ENCODE measurements at regions not wholly inside any gene's neighbourhood (a gene's known extent, or its start where the extent isn't known, plus 50 kb on each side); places are given as distances from the start of the nearest gene placed in this dataset.
"Not testable (repeated sequence)": the region's sequence is repeated elsewhere in the genome, so short reads cannot be mapped to it uniquely, and the experiment has no call there.

GRCh38 chr21:35319684-35320283 lies 270.7 kb upstream of the RUNX1 start:
- no peak for DNase-seq (ENCODE audit: low read depth in 2 of 2)

- no peak for DNase-seq (ENCODE audit: low read depth in 2 of 2)
Measured at GRCh38 chr21:35316933-35317332, 267.8 kb upstream of the RUNX1 start.

GRCh38 chr21:35316456-35316855 lies 267.4 kb upstream of the RUNX1 start:
- DNase-seq (ENCODE audit: low read depth in 2 of 2): no peak

DNA sequence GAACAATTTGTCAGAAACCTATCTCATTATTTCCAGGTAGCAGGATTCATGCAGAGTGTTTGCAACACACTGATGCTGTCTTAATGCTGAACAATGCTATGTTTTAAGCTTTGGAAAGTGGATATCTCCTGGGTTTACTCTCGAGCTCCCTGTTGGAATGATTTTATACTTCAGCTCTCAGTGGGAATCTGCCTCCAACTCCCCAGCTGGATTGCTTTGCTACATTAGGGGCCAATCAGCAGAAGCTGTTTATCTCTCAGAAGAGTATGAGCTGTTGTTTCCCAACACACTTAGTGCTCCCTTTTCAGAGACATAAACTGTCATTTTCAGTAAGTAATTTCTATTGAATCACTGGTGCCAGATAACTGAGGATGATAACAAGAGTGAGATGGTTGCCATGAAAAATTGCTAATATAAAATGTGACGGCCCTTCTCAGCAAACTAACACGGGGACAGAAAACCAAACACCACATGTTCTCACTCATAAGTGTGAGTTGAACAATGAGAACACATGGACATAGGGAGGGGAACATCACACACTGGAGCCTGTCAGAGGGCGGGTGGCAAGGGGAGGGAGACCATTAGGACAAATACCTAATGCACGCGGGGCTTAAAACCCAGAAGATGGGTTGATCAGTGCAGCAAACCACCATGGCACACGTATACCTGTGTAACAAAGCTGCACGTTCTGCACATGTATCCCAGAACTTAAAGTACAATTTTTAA lies 265.9 kb upstream of the RUNX1 start:
- no peak for DNase-seq (ENCODE audit: low read depth in 2 of 2)

GRCh38 chr21:35311985-35312384 lies 262.9 kb upstream of the RUNX1 start:
- DNase-seq (ENCODE audit: low read depth in 2 of 2): no peak

- DNase-seq (ENCODE audit: low read depth in 2 of 2): no peak
Measured at GRCh38 chr21:35309316-35309715, 260.2 kb upstream of the RUNX1 start.

DNA sequence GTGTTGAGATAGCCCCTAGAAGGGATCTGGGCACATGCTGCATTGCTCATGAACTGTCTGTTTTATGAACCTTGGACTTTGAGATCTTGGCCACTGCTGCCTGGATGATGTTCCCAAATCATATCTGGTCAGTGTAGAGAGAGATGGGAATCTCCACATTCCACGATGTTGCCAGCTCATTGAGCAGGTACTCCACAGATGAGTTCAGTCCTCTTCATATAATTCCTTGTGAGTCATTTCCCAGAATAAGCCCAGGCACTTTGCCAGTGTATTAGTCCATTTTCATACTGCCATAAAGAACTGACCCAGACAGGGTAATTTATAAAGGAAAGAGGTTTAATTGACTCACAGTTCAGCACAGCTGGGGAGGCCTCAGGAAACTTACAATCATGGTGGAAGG lies 254.0 kb upstream of the RUNX1 start:
- peak in 1 of 2 donors; percentile 92 for DNase-seq (ENCODE audit: low read depth in 2 of 2)

DNA sequence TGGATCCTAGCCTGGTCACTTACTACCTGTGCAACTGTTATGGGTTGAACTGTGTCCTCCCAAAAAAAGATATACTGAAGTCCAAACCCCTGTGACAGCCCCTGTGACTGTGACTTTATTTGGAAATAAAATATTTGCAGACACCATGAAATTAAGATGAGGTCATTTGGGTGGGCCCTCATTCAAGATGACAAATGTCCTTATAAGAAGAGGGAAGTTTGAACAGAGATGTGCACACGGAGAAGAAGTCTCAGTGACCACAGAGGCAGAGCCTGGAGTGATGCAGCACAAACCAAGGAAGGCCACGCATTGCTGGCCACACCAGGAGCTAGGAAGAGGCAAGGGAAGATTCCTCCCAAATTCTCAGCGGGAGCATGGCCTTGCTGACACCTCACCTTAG lies 249.7 kb upstream of the RUNX1 start:
- no peak for DNase-seq (ENCODE audit: low read depth in 2 of 2)

GRCh38 chr21:35297665-35298064 lies 248.6 kb upstream of the RUNX1 start:
- no peak for DNase-seq (ENCODE audit: low read depth in 2 of 2)

DNA sequence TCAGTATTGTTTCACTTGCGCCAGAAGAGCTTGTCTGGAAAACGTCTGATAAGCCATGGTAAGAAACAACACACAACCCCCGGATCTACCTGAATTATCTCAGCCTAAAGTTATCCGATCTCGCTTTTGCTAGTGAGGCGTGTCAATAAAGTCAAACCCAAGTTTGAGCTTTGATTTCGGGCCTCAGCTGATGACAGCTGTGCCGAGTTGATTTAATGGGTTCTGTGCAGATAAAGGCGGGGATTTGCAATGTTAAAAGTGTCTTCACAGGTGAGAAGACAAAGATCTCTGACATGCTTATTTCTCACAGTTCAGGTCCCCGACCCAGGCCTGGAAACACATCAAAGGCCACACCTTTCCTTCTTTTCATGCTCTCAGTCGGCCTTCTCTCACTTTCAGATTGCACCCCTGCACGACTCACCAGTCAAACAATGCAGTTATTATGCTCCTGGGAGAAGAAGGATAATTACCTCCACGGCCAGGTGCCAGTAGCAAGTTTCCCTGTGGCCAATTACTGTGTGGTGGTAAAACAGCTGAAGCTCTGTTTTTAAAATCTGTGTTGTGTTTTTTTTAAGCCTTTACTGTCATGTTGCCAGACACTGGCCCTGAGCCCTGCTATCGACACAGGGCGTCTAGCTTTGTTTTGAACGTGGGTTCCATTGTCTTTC lies 245.3 kb upstream of the RUNX1 start:
- DNase-seq (ENCODE audit: low read depth in 2 of 2): peak in 1 of 2 donors; percentile 10

GRCh38 chr21:35291973-35292627 lies 243.0 kb upstream of the RUNX1 start:
- no peak for DNase-seq (ENCODE audit: low read depth in 2 of 2)

DNA sequence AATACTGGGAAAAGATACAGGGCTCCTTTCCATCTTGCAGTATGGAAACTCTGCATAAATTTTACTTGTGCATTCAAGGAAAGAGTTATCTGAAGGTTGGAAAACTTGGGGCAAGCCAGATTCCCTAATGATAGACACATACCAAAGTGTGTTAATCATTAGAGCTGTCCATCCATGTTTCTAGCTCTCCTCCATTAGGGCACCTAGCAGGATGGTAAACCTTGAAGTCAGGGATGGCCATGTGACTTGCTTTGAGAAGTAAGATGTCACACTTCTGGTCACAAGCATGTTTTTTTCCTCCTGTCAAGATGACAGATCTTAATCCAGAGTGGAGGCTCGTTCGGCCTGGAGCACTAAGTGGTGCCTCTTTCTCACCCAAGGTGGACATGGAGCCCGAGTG lies 241.9 kb upstream of the RUNX1 start:
- no peak for DNase-seq (ENCODE audit: low read depth in 2 of 2)

DNA sequence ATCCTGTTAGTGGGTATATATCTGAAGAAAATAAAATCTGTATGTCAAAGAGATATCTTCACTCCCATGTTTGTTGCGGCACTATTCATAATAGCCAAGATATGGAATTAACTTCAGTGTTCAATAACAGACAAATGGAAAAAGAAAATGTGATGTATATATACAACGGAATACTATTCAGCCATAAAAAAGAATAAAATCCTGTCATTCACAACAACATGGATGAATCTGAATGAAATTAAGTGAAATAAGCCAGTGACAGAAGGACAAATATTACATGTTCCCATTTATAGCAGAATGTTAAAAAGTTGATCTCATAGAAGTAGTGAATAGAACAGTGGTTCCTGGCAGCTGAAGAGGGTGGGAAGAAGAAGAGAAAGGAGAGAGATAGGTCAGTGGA lies 239.1 kb upstream of the RUNX1 start:
- no peak for DNase-seq (ENCODE audit: low read depth in 2 of 2)

DNA sequence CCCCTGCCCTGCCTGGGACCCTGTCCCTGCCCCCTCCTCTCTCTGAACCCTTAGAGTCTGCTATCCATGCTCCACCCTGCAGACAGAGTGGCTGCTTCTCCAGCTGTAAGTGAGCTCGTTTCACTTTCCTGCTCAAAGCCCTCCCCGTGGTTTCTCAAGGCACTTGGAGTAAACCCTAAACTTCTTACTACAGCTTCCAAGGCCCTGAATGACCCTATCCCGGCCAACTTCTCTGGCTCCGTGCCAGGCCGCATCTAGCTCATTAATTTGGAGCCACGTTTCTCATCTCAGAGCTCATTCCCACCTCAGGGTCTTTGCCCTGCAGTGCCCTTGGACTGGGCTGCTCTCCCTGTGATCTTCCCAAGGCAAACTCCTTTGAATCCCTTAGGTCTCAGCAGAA lies 235.1 kb upstream of the RUNX1 start:
- DNase-seq (ENCODE audit: low read depth in 2 of 2): no peak

GRCh38 chr21:35282944-35283343 lies 233.8 kb upstream of the RUNX1 start:
- peak in 1 of 2 donors; percentile 14 for DNase-seq (ENCODE audit: low read depth in 2 of 2)

- DNase-seq (ENCODE audit: low read depth in 2 of 2): peak in 1 of 2 donors; percentile 28
Measured at GRCh38 chr21:35281956-35282355, 232.9 kb upstream of the RUNX1 start.

GRCh38 chr21:35280231-35280630 lies 231.1 kb upstream of the RUNX1 start:
- no peak for DNase-seq (ENCODE audit: low read depth in 2 of 2)

GRCh38 chr21:35275776-35276175 lies 226.7 kb upstream of the RUNX1 start:
- DNase-seq (ENCODE audit: low read depth in 2 of 2): no peak

- DNase-seq (ENCODE audit: low read depth in 2 of 2): no peak
Measured at GRCh38 chr21:35274923-35275322, 225.8 kb upstream of the RUNX1 start.

DNA sequence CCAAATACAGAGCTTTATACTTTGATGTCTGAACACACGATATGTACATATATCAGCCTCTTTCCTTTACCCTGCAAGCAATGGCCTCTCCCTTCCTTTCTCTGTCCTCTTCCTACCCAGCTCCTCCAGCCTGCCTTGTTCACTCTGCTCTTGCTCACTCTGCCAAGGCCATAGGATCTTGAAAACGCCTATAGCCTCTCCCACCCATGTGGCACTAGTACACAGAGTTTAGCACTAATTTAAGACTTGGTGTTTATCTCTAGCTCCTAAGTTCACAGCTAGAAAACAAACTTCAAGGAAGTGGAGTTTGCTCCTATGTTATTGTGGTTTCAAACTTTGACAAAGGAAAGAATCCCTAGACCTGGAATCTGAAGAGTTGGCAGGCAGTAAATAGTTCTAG lies 225.0 kb upstream of the RUNX1 start:
- no peak for DNase-seq (ENCODE audit: low read depth in 2 of 2)

GRCh38 chr21:35273333-35273732 lies 224.2 kb upstream of the RUNX1 start:
- no peak for DNase-seq (ENCODE audit: low read depth in 2 of 2)

- DNase-seq (ENCODE audit: low read depth in 2 of 2): not testable (repeated sequence)
Measured at GRCh38 chr21:35271344-35272118, 222.4 kb upstream of the RUNX1 start.
